PC-3 (cell line): ENCODE measurements at regions not wholly inside any gene's neighbourhood (a gene's known extent, or its start where the extent isn't known, plus 50 kb on each side); places are given as distances from the start of the nearest gene placed in this dataset.

Experiments
- CTCF ChIP-seq: fragments of 300-600 bp; sonication (generic); conservative IDR thresholded peaks from 2 replicates; pipeline ENCODE4 v1.5.1; 2017; ENCODE audit warnings: antibody characterized with exemption, low read depth, mild to moderate bottlenecking, low read length
- EZH2 ChIP-seq: fragments of 300-600 bp; sonication (generic); IDR thresholded peaks from one replicate; pipeline ENCODE4 v1.6.1; 2017; ENCODE audit warnings: antibody characterized with exemption, mild to moderate bottlenecking, low read length; ENCODE audit not compliant: unreplicated experiment

- TF ChIP-seq CTCF (no peak), EZH2 (no peak)
These were observed 58.5 kb upstream of the ANO1 start for GRCh38 chr11:70019576-70020011.
